ENCODE measurements at regions not wholly inside any gene's neighbourhood (a gene's known extent, or its start where the extent isn't known, plus 50 kb on each side); places are given as distances from the start of the nearest gene placed in this dataset.

GRCh38 chr4:30917946-30918345, 197.8 kb downstream of the PCDH7 start:
- H3K4me3 ChIP-seq (replicated peaks in 1 of 4; ENCODE audit: control extremely low read depth in 1 of 4, insufficient read depth in 1 of 4, low read depth in 3 of 4, low read length in 4 of 4): no peak overlapping the region
- H3K27ac ChIP-seq (ENCODE audit: insufficient read depth, low read length): no peak overlapping the region
- no peaks in the 10 kb centered on the region for H3K79me2 ChIP-seq (ENCODE audit: control insufficient read depth, insufficient read depth, low read length)
- H3K9me3 ChIP-seq (ENCODE audit: control insufficient read depth, insufficient read depth, low read depth, low read length): no peaks in the 10 kb centered on the region
- no peak overlapping the region for H3K4me2 ChIP-seq (ENCODE audit: extremely low read depth, insufficient read depth, low read length)
- H2AFZ ChIP-seq (ENCODE audit: low read length): no peak overlapping the region
- H4K20me1 ChIP-seq (ENCODE audit: control insufficient read depth, extremely low read depth, insufficient read depth, low read length): no peaks in the 10 kb centered on the region
- H3K4me1 ChIP-seq (ENCODE audit: control insufficient read depth, extremely low read depth, insufficient read depth, low read length): no peaks in the 10 kb centered on the region
- no peak overlapping the region for H3K9ac ChIP-seq (ENCODE audit: insufficient read depth, low read length)
- no peak for DNase-seq (ENCODE audit: low read depth in 2 of 2)
- H3K27me3 ChIP-seq (ENCODE audit: control insufficient read depth, insufficient read depth, low read length): no peaks in the 10 kb centered on the region
- TF ChIP-seq CTCF (conservative IDR thresholded peaks at IDR 0.05 in 1 of 2, IDR thresholded peaks at IDR 0.05 in 1 of 2; ENCODE audit: low read depth in 1 of 2, low read length in 2 of 2) (no peak), EZH2 (IDR thresholded peaks at IDR 0.05; ENCODE audit: low read length, missing control alignments) (no peak)
- no peaks in the 10 kb centered on the region for H3K36me3 ChIP-seq (ENCODE audit: control insufficient read depth, insufficient read depth, low read length)

DNA sequence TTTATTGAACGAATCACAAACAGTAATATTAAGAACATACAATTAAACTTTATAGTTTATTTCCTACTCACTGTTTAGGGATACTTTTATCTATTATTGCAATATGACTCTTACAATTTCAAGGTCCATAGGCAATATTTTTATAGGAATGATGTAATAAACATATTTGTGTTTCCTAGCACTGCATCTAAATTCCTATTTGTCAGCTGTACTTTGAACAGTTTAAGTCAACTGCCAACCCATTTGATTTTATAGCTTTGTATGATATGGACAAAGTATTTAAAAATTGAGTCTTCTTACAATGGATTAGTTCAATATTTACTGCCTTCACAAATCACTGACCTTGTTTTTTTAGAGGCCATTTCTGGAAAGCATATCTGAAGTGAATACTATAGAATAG, 199.3 kb downstream of the PCDH7 start:
- H3K4me2 ChIP-seq (ENCODE audit: extremely low read depth, insufficient read depth, low read length): no peak overlapping the region
- H3K79me2 ChIP-seq (ENCODE audit: control insufficient read depth, insufficient read depth, low read length): no peaks in the 10 kb centered on the region
- H3K27me3 ChIP-seq (ENCODE audit: control insufficient read depth, insufficient read depth, low read length): no peaks in the 10 kb centered on the region
- no peak overlapping the region for H3K4me3 ChIP-seq (replicated peaks in 1 of 4; ENCODE audit: control extremely low read depth in 1 of 4, insufficient read depth in 1 of 4, low read depth in 3 of 4, low read length in 4 of 4)
- TF ChIP-seq EZH2 (IDR thresholded peaks at IDR 0.05; ENCODE audit: low read length, missing control alignments): no peak
- TF ChIP-seq CTCF (conservative IDR thresholded peaks at IDR 0.05 in 1 of 2, IDR thresholded peaks at IDR 0.05 in 1 of 2; ENCODE audit: low read depth in 1 of 2, low read length in 2 of 2): no peak
- no peaks in the 10 kb centered on the region for H3K4me1 ChIP-seq (ENCODE audit: control insufficient read depth, extremely low read depth, insufficient read depth, low read length)
- DNase-seq (ENCODE audit: low read depth in 2 of 2): no peak
- H3K9me3 ChIP-seq (ENCODE audit: control insufficient read depth, insufficient read depth, low read depth, low read length): no peaks in the 10 kb centered on the region
- H3K9ac ChIP-seq (ENCODE audit: insufficient read depth, low read length): no peak overlapping the region
- H3K27ac ChIP-seq (ENCODE audit: insufficient read depth, low read length): no peak overlapping the region
- H2AFZ ChIP-seq (ENCODE audit: low read length): no peak overlapping the region
- H4K20me1 ChIP-seq (ENCODE audit: control insufficient read depth, extremely low read depth, insufficient read depth, low read length): no peaks in the 10 kb centered on the region
- no peaks in the 10 kb centered on the region for H3K36me3 ChIP-seq (ENCODE audit: control insufficient read depth, insufficient read depth, low read length)

GRCh38 chr4:30920043-30920442, 199.9 kb downstream of the PCDH7 start:
- Histone ChIP-seq H3K4me3 (replicated peaks in 1 of 4; ENCODE audit: control extremely low read depth in 1 of 4, insufficient read depth in 1 of 4, low read depth in 3 of 4, low read length in 4 of 4) (no peak overlapping the region), H3K9me3 (ENCODE audit: control insufficient read depth, insufficient read depth, low read depth, low read length) (no peaks in the 10 kb centered on the region), H3K9ac (ENCODE audit: insufficient read depth, low read length) (no peak overlapping the region), H3K79me2 (ENCODE audit: control insufficient read depth, insufficient read depth, low read length) (no peaks in the 10 kb centered on the region), H2AFZ (ENCODE audit: low read length) (no peak overlapping the region), H3K36me3 (ENCODE audit: control insufficient read depth, insufficient read depth, low read length) (no peaks in the 10 kb centered on the region), H4K20me1 (ENCODE audit: control insufficient read depth, extremely low read depth, insufficient read depth, low read length) (no peaks in the 10 kb centered on the region), H3K4me1 (ENCODE audit: control insufficient read depth, extremely low read depth, insufficient read depth, low read length) (no peaks in the 10 kb centered on the region), H3K27ac (ENCODE audit: insufficient read depth, low read length) (no peak overlapping the region), H3K27me3 (ENCODE audit: control insufficient read depth, insufficient read depth, low read length) (no peaks in the 10 kb centered on the region), H3K4me2 (ENCODE audit: extremely low read depth, insufficient read depth, low read length) (no peak overlapping the region)
- DNase-seq (ENCODE audit: low read depth in 2 of 2): no peak
- TF ChIP-seq EZH2 (IDR thresholded peaks at IDR 0.05; ENCODE audit: low read length, missing control alignments) (no peak), CTCF (conservative IDR thresholded peaks at IDR 0.05 in 1 of 2, IDR thresholded peaks at IDR 0.05 in 1 of 2; ENCODE audit: low read depth in 1 of 2, low read length in 2 of 2) (no peak)

All from fibroblast of lung (primary cell).